ENCODE measurements at regions not wholly inside any gene's neighbourhood (a gene's known extent, or its start where the extent isn't known, plus 50 kb on each side); places are given as distances from the start of the nearest gene placed in this dataset.

DNA sequence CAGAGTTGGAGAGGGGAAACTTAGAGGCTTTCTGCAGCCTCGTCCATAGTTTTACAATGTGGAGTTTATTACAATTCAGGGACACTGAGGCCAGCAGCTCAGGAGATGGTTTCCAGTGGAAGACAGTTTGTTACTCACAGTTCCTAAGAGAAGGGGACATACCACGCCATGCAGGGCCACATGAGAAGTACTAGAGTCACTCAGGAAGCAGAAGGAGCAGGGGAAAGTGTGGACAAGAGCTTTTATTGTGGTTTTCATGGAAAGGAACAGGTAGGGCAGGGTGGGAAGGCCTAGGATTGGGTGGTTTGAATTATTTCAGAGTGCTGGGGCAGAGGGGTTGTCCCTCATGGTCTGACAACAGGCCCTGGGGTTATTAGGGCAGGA is 292.1 kb upstream of the IGFBP3 start:
- TF ChIP-seq GATA2 (IDR thresholded peaks at IDR 0.05; ENCODE audit: low read depth, low read length) (no peak), GATA3 (IDR thresholded peaks at IDR 0.05; ENCODE audit: low read depth, low read length) (no peak)

DNA sequence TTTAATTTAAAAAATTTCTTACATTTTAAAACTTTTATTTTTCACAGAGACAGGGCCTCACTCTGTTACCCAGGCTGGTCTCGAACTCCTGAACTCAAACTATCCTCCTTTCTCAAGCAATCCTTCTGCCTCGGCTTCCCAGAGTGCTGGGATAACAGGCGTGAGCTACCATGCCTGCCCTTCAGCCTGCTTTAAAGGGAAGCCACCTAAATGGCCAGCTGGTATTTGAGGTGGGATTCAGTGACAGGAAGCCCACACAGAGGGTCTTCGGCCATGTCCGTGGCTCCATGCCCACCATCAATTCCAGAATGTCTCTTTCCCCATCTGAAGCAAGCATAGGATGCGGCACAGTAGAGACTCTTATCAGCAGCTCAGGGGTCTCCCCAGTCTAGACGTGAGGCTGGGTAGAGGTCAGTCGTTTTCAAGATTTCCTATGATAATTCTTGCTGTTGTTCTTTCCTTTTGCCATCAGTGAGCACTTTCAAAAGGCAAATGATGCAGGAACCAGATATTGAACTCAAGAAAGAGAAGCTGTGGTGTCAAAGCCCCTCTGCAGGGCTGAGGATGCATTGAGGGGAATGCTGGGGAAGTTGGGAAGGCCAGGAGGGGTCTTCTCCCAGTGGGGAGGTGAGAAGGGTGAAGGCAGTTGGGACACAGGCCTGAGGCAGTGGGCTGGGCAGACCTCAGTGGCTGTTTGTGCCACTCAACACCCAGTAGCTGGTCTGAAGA is 291.5 kb upstream of the IGFBP3 start:
- TF ChIP-seq GATA2 (IDR thresholded peaks at IDR 0.05; ENCODE audit: low read depth, low read length), result no peak
- no peak for TF ChIP-seq GATA3 (IDR thresholded peaks at IDR 0.05; ENCODE audit: low read depth, low read length)

DNA sequence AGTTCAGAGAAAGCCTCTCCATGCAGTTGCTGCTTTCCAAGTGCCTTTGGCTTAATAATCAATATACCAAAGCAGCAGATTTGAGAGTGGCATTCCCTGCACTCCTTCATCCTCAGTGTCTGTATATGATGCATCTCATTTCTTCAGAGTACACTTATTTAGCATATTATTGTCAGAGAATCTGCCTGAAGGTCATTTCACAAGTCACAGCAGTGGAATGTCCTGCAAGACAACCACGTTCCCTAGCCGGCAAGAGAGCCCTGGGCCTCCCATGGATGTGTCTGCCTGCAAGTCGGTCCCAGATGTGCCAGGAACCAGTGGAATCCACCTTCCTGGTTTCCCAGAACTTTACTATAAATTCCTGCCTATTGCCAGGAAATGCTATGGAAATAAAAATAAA is 289.4 kb upstream of the IGFBP3 start:
- TF ChIP-seq GATA2 (IDR thresholded peaks at IDR 0.05; ENCODE audit: low read depth, low read length) (no peak), GATA3 (IDR thresholded peaks at IDR 0.05; ENCODE audit: low read depth, low read length) (no peak)

DNA sequence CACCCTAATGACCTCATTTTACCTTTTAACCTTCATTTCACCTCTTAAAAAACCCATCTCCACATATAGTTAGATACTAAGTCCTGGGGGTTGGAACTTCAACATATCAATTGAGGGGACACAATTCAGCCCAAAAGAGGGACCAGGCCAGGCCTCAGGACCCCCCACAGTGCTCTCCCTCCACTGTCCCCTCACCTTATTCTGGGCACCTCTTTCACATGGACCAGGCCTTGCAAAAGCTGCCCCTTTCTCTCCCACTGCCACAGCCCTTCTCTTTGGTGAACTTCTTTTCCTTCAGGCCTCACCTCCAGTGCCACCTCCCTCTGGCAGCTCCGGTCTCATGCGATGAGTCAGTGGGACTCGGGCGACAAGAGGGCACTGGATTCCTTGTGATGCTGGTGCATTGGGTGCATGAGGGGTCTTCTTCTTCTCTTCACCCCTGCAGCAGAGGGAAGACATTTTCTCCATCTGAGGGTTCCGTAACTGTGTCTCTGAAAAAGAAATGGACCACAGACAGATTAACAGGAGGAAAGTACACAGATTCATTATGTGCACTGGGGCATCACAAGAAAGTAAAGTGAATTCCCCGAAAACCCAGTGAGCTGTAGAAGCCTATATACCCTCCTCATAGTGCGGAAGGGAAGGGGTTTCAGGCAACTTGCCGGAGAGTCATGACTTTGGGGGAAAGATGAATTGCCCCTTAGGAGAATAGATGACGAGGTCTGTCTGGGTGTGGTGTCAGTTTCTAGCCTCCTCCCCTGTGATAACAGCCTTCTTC is 288.7 kb upstream of the IGFBP3 start:
- TF ChIP-seq GATA3 (IDR thresholded peaks at IDR 0.05; ENCODE audit: low read depth, low read length), result no peak
- no peak for TF ChIP-seq GATA2 (IDR thresholded peaks at IDR 0.05; ENCODE audit: low read depth, low read length)

DNA sequence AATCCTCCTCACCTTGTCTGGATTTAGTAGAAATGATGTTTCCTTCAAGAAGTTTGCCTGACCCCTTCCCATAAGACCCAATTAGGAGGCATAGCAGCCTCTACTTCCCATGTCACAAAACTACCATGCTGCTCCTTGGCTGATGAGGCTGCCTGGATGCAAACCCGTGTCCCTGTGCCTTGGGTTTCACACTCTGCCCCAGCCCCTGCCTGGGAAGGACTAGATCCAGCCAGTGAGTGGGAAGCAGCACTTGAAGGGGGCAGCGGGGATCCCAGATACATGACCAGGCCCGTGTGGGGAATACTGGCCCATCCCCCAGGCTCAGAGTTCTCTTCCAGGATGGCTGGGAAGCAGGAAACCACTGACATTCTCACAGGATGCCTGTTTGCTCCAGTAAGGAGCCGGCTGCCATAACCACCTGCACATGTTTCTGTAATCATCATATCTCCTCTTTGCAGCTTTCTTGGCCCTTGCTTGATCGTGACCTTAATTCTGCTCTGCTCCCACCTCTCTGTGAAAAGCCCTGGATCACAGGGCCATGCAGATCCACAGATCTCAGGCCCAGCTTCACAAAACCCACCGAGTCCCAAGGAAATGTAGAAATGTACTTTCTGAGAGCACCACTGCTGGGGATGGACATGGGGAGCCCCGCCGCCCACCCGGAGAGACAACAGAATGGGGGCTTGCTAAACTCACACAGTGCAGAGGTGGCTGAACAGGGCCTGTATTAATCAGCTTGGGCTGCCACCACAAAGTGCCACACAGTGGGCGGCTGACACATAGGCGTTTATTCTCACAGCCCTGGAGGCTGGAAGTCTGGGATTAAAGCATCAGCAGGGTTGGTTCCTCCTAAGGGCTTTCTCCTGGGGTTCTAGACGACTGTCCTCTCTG is 287.8 kb upstream of the IGFBP3 start:
- TF ChIP-seq GATA3 (IDR thresholded peaks at IDR 0.05; ENCODE audit: low read depth, low read length) (no peak), GATA2 (IDR thresholded peaks at IDR 0.05; ENCODE audit: low read depth, low read length) (no peak)

DNA sequence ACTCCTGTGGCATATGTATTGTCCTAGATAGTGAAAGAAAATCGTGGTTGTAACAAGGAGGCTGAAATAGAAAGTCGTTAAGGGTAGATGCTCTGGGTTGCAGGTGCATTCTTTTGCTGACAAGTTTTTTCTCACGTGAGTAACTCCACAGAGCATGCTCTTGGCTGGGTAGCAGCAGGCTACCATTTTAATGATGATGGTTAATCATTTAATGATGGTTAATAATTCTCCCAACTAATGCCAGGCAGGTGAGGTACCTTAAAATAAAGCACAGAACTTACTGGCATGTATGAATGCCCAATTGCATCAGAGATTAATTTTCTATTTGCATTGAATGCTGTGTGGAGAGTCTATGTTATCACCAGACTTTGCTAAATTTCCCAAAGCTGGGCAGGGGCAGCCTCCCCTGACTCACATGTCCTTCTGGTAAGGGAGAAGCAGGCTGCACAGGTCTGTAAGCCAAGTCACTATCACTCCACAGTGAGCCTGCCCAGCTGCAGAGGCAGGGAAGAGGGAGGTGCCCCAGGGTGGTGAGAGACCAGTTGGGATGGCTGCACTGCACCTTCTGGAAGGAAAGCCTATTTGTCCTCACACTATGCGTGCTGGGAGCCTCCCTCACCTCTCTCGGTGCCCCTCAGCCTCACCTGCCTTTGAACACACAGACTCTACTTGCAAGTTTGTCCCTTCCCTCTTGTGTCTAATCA is 287.0 kb upstream of the IGFBP3 start:
- TF ChIP-seq GATA3 (IDR thresholded peaks at IDR 0.05; ENCODE audit: low read depth, low read length), result no peak
- TF ChIP-seq GATA2 (IDR thresholded peaks at IDR 0.05; ENCODE audit: low read depth, low read length), result no peak

DNA sequence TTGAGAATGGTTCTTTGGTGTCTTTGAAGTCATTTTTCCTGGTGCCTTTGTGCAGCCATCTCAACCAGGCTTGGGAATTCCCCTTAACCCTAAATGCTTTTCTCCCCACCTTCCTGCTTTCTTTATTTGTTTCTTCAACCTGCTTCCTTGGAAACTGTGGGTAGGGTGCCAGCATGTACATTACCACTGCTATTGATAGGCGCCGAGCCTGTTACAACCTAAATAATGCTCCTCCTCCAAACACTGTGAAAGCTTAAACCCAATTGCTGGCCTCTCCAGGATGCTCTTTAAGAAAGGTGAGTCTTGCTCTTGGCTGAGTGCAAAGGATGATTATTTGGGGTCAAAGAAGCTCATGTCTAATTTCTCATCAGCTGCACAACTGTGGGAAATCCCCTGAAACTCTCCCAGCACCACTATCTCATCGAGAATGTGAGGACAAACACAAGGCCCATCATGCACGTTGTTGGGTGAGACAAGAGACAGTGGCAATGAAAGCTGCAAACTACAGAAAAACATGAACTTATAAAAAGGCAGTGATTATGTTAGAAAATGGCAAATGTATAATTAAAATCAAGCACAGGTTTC is 285.5 kb upstream of the IGFBP3 start:
- TF ChIP-seq GATA2 (IDR thresholded peaks at IDR 0.05; ENCODE audit: low read depth, low read length) (no peak), GATA3 (IDR thresholded peaks at IDR 0.05; ENCODE audit: low read depth, low read length) (no peak)

DNA sequence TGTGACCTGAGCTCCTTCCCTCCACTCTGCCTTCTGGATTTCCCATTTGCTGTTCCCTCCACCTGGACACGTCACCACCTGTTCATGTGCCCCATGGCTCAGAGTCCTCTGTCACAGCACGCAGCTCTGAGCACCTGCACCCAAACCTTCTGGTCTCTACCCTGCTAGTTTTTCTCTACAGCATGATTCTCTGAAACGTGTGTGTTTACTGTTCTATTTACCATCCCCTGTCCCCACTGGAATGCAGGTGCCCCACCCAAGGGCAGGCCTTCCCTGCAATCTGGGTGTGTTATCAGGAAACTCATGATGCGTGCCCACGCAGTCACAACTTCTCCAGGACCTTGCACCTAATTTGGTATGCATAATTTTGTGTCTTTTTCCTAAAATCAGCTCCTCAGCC is 284.4 kb upstream of the IGFBP3 start:
- TF ChIP-seq GATA2 (IDR thresholded peaks at IDR 0.05; ENCODE audit: low read depth, low read length) (no peak), GATA3 (IDR thresholded peaks at IDR 0.05; ENCODE audit: low read depth, low read length) (no peak)

DNA sequence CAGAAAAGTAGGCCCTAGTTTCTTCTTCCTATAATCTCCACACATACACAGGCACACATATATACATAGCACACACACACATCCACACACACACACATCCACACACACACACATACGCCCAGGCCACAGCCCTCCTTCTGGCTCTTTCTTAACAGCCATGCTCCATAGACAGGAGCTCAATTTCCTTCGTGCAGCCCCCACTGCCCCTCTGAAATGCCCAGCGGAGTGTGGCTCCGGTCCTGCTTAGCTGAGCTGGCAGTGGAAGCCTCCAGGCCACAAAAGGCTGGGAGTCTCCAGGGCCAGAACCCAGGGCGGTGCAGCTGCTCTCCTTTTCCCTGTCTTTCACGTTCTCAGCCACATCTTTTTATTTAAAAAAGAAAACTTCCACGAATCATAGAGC is 282.9 kb upstream of the IGFBP3 start:
- TF ChIP-seq GATA3 (IDR thresholded peaks at IDR 0.05; ENCODE audit: low read depth, low read length), result no peak
- TF ChIP-seq GATA2 (IDR thresholded peaks at IDR 0.05; ENCODE audit: low read depth, low read length), result no peak

DNA sequence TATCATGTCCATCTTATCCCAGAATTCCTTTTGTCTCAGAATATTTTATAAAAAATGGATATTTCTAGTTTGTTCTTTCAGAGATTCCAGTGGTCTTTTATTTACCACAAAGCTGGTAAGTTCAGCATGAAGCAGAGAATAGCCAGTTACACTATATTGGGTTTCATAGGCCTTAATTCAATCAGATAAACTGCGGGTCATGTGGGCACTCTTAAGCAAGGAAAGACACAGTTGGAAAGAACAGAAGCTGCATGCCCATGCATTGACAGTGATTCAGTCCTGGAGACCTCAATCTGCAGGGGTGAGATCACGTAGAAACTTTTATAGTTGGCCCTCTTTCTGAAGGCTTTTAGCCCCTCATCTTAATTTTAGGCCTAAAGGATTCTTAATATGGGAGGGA is 281.3 kb upstream of the IGFBP3 start:
- TF ChIP-seq GATA2 (IDR thresholded peaks at IDR 0.05; ENCODE audit: low read depth, low read length) (no peak), GATA3 (IDR thresholded peaks at IDR 0.05; ENCODE audit: low read depth, low read length) (no peak)

DNA sequence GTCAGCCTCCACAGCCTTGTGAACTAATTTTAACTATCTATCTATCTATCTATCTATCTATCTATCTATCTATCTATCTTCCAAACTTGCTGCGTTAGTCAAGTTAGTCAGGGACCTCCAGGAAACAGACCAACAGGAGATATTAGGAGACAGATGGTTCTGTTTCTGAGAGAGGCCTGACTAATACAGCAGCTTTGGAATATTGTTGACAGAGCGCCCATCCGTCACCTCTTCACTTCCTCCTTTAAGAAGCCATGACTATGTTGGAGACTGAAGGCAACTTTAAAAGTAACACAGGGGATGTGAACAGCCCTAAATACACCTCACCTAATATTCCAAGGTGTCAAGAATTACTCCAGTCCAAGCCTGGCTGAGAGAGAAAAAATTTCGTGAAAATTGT is 280.9 kb upstream of the IGFBP3 start:
- TF ChIP-seq GATA3 (IDR thresholded peaks at IDR 0.05; ENCODE audit: low read depth, low read length), result no peak

DNA sequence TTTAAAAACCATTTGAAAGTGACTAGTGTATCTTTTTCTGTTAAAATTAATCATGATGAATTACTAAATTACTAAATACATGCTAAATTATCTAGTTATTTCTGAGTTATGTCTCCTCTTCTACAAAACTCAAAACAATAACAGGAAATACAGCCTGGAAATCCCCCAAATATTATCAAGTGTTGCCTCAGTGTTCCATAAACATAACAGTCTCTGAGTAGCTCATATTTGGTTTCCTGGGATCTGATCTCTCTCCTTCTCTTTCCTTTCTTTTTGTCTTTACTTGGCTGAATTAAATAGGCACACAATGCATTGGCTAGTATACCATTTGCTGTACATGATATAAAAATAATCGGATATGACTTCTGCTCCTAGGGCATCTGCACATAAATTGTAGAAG is 277.6 kb upstream of the IGFBP3 start:
- TF ChIP-seq GATA3 (IDR thresholded peaks at IDR 0.05; ENCODE audit: low read depth, low read length), result no peak
- no peak for TF ChIP-seq GATA2 (IDR thresholded peaks at IDR 0.05; ENCODE audit: low read depth, low read length)

DNA sequence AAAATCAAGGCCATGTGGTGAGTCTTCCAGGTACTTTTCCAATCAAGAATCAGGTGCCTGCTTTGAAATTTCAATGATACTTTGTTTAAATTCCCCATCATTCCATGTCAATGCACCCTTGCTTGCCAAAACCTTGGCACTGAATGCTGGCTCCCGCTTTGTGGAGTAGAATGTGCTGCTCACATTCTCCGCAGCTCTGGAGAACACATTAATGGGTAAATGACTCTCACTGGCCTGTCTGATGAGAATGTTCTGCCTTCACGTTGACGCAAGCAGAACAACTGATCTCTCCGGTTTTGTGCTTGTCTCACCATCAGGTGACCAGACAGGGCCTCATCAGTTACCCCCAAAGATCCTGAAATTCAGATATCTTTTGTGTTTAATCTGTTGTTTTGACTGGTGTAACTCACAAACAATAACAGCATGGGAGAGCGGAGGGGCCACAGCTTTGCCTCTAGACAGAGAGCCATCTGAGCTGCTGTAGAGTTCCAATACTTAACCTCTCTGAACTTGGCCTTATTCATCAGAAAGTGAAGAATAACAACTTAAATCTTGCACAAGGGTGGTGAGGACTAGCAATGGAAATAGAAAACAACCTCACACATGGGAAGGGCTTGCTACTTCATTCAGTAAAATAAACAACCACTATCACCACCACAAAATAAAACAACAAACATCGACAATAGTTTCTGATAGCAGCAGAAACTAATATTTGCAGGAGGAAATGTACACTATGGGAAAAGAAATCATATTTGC is 276.9 kb upstream of the IGFBP3 start:
- TF ChIP-seq GATA3 (IDR thresholded peaks at IDR 0.05; ENCODE audit: low read depth, low read length) (no peak), GATA2 (IDR thresholded peaks at IDR 0.05; ENCODE audit: low read depth, low read length) (no peak)

Data from SH-SY5Y (cell line).